ENCODE measurements at regions not wholly inside any gene's neighbourhood (a gene's known extent, or its start where the extent isn't known, plus 50 kb on each side); places are given as distances from the start of the nearest gene placed in this dataset.

GRCh38 chr1:82220754-82221153 is 420.0 kb downstream of the ADGRL2 start:
- no peaks in the 10 kb centered on the region for H3K9me3 ChIP-seq
- no peaks in the 10 kb centered on the region for H3K36me3 ChIP-seq (replicated peaks)
- no peak for DNase-seq (ENCODE audit: low spot score in 2 of 2)
- no peaks in the 10 kb centered on the region for H3K27me3 ChIP-seq (ENCODE audit: low read depth)
- no peak overlapping the region for H3K4me3 ChIP-seq
- in situ Hi-C loops (cut with MboI; ENCODE audit: low sequenced_read_pairs): no loop called here
- H3K4me1 ChIP-seq: peaks cover 8% of the 10 kb centered on the region

GRCh38 chr1:82219841-82220240 is 419.1 kb downstream of the ADGRL2 start:
- no peak overlapping the region for H3K4me3 ChIP-seq
- no peaks in the 10 kb centered on the region for H3K27me3 ChIP-seq (ENCODE audit: low read depth)
- 0 out of 2 replicates have a peak, but pooled peaks cover 5% of the 10 kb centered on the region for H3K4me1 ChIP-seq
- in situ Hi-C loops (cut with MboI; ENCODE audit: low sequenced_read_pairs): no loop called here
- H3K36me3 ChIP-seq (replicated peaks): no peaks in the 10 kb centered on the region
- H3K9me3 ChIP-seq: no peaks in the 10 kb centered on the region
- no peak for DNase-seq (ENCODE audit: low spot score in 2 of 2)

GRCh38 chr1:82218846-82219245 is 418.1 kb downstream of the ADGRL2 start:
- no peaks in the 10 kb centered on the region for H3K9me3 ChIP-seq
- H3K27me3 ChIP-seq (ENCODE audit: low read depth): no peaks in the 10 kb centered on the region
- in situ Hi-C loops (cut with MboI; ENCODE audit: low sequenced_read_pairs): no loop called here
- H3K4me3 ChIP-seq: no peak overlapping the region
- no peak for DNase-seq (ENCODE audit: low spot score in 2 of 2)
- 0 out of 2 replicates have a peak, but pooled peaks cover 5% of the 10 kb centered on the region for H3K4me1 ChIP-seq
- no peaks in the 10 kb centered on the region for H3K36me3 ChIP-seq (replicated peaks)

DNA sequence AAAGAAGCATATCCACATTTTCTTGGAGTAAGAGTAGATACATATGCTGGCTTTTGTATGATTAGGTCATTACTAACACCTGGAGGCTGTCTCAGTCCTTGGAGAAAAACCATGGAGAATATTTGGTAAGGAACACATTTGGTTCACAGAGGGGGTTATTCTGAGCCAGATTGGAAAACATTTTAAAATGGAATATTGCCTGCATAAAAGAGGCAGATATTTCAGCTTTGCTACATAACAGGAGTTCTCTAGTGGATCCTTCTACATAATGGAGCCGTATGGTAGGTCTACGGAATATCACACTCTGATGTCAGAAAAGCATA is 415.1 kb downstream of the ADGRL2 start:
- DNase-seq (ENCODE audit: low spot score in 2 of 2): no peak
- H3K36me3 ChIP-seq (replicated peaks): no peaks in the 10 kb centered on the region
- H3K9me3 ChIP-seq: no peaks in the 10 kb centered on the region
- no peaks in the 10 kb centered on the region for H3K27me3 ChIP-seq (ENCODE audit: low read depth)
- H3K4me3 ChIP-seq: no peak overlapping the region
- in situ Hi-C loops (cut with MboI; ENCODE audit: low sequenced_read_pairs): no loop called here
- 0 out of 2 replicates have a peak, but pooled peaks cover 5% of the 10 kb centered on the region for H3K4me1 ChIP-seq

- no peak overlapping the region for H3K4me3 ChIP-seq
- in situ Hi-C loops (cut with MboI; ENCODE audit: low sequenced_read_pairs): no loop called here
- no peak for DNase-seq (ENCODE audit: low spot score in 2 of 2)
Observed at GRCh38 chr1:82215056-82215852, 414.5 kb downstream of the ADGRL2 start.

GRCh38 chr1:82214606-82215005 is 413.9 kb downstream of the ADGRL2 start:
- no peaks in the 10 kb centered on the region for H3K27me3 ChIP-seq (ENCODE audit: low read depth)
- no peak for DNase-seq (ENCODE audit: low spot score in 2 of 2)
- 0 out of 2 replicates have a peak, but pooled peaks cover 5% of the 10 kb centered on the region for H3K4me1 ChIP-seq
- no peaks in the 10 kb centered on the region for H3K36me3 ChIP-seq (replicated peaks)
- H3K9me3 ChIP-seq: no peaks in the 10 kb centered on the region
- no peak overlapping the region for H3K4me3 ChIP-seq
- in situ Hi-C loops (cut with MboI; ENCODE audit: low sequenced_read_pairs): no loop called here

More at GRCh38 chr1:82215056-82215852, 414.5 kb downstream of the ADGRL2 start:
- Histone ChIP-seq H3K27me3 (ENCODE audit: low read depth) (no peaks in the 10 kb centered on the region), H3K36me3 (replicated peaks) (no peaks in the 10 kb centered on the region), H3K4me1 (0 out of 2 replicates have a peak, but pooled peaks cover 5% of the 10 kb centered on the region), H3K9me3 (no peaks in the 10 kb centered on the region)

DNA sequence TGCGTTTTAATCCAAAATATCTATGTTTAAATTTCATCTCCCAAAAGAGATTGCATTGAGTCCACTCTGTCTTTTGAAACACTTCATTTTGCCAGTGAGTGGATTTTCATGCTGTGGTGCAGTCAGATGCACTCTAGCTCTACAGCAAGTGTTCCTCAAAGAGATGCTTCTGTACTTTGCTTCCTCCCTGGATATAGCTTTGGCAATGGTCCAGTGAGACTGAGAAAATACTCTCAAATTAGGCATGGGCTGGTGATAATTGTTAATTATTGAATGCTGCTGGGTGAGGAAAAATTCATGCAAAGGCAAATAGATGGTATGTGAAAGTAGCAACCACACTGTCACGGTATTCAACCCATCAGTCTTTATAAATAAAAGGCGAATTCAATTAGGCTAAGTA is 396.9 kb downstream of the ADGRL2 start:
- Histone ChIP-seq H3K36me3 (replicated peaks) (no peaks in the 10 kb centered on the region), H3K9me3 (no peaks in the 10 kb centered on the region), H3K27me3 (ENCODE audit: low read depth) (no peaks in the 10 kb centered on the region), H3K4me3 (no peak overlapping the region), H3K4me1 (peaks cover 21% of the 10 kb centered on the region)
- no peak for DNase-seq (ENCODE audit: low spot score in 2 of 2)
- in situ Hi-C loops (cut with MboI; ENCODE audit: low sequenced_read_pairs): no loop called here

GRCh38 chr1:82195245-82195644 is 394.5 kb downstream of the ADGRL2 start:
- no peak overlapping the region for H3K4me3 ChIP-seq
- no peaks in the 10 kb centered on the region for H3K36me3 ChIP-seq (replicated peaks)
- no peak for DNase-seq (ENCODE audit: low spot score in 2 of 2)
- in situ Hi-C loops (cut with MboI; ENCODE audit: low sequenced_read_pairs): no loop called here
- peaks cover 21% of the 10 kb centered on the region for H3K4me1 ChIP-seq
- H3K27me3 ChIP-seq (ENCODE audit: low read depth): no peaks in the 10 kb centered on the region
- H3K9me3 ChIP-seq: no peaks in the 10 kb centered on the region

GRCh38 chr1:82185084-82185483 is 384.4 kb downstream of the ADGRL2 start:
- Histone ChIP-seq H3K4me3 (no peak overlapping the region), H3K9me3 (no peaks in the 10 kb centered on the region), H3K27me3 (ENCODE audit: low read depth) (peaks cover 4% of the 10 kb centered on the region; the same call in 1 of the 2 replicates), H3K36me3 (replicated peaks) (no peaks in the 10 kb centered on the region), H3K4me1 (no peaks in the 10 kb centered on the region)
- in situ Hi-C loops (cut with MboI; ENCODE audit: low sequenced_read_pairs): no loop called here
- no peak for DNase-seq (ENCODE audit: low spot score in 2 of 2)

DNA sequence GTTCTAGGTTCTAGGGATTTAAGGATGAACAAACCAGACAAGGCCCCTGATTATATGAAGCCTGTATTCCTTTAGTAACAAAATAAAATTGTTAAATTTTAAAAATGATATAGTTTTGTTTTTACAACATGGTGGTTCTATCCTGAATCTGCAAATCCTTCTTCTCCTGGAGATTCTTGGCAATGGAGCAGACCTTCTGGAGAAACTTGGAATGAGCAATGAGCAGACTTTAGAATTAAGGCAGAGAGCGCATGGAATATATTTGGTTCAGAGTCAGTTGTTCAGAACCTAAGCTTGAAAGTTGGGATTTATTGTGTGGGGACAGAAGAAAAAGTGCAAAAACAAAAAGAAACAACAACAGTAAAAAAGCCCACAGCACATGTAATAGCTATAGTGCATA is 381.1 kb downstream of the ADGRL2 start:
- Histone ChIP-seq H3K4me3 (no peak overlapping the region), H3K36me3 (replicated peaks) (no peaks in the 10 kb centered on the region), H3K4me1 (no peaks in the 10 kb centered on the region), H3K9me3 (no peaks in the 10 kb centered on the region), H3K27me3 (ENCODE audit: low read depth) (peaks cover 4% of the 10 kb centered on the region; the same call in 1 of the 2 replicates)
- DNase-seq (ENCODE audit: low spot score in 2 of 2): no peak
- in situ Hi-C loops (cut with MboI; ENCODE audit: low sequenced_read_pairs): no loop called here

DNA sequence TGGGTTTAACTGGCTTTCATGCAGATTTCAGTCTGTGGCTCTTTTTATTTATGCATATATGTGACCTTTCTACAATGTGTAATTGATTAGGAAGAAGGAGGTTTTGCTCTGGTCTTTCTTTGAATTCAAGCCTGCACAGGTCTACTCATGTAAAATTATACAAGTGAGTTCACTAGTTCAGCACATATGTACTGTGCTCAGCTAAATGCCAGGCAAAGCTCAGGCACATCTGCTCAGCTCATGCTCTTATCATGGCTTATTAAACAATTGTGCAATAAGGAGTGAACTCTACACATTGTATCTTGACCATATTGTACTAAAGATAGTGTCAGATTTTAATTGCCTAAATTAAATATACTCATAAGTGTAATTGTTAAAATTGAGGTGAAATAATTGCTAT is 378.4 kb downstream of the ADGRL2 start:
- DNase-seq (ENCODE audit: low spot score in 2 of 2): no peak
- in situ Hi-C loops (cut with MboI; ENCODE audit: low sequenced_read_pairs): no loop called here
- no peaks in the 10 kb centered on the region for H3K9me3 ChIP-seq
- H3K4me3 ChIP-seq: no peak overlapping the region
- no peaks in the 10 kb centered on the region for H3K36me3 ChIP-seq (replicated peaks)
- H3K4me1 ChIP-seq: no peaks in the 10 kb centered on the region
- no peaks in the 10 kb centered on the region for H3K27me3 ChIP-seq (ENCODE audit: low read depth)

DNA sequence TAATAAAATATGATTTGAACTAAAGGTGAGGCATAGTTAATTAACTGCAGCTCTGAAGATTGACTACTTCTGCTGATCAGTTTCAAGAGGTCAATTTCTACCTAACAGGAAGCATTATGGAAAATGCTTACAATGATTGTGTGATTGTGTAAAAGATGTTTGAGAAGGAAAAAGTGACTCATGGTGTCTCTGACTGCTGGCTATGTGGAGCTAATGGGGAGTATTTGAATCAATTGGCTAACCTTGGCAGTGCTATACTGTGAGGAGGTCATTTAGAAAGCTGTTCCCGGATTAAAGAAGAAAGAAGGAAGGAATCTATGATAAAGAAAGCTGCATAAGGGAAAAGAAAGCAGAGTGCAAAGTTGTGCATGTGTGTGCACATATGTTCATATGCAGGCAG is 376.5 kb downstream of the ADGRL2 start:
- Histone ChIP-seq H3K36me3 (replicated peaks) (no peaks in the 10 kb centered on the region), H3K9me3 (no peaks in the 10 kb centered on the region), H3K4me3 (no peak overlapping the region), H3K27me3 (ENCODE audit: low read depth) (no peaks in the 10 kb centered on the region), H3K4me1 (no peaks in the 10 kb centered on the region)
- in situ Hi-C loops (cut with MboI; ENCODE audit: low sequenced_read_pairs): no loop called here
- DNase-seq (ENCODE audit: low spot score in 2 of 2): no peak

DNA sequence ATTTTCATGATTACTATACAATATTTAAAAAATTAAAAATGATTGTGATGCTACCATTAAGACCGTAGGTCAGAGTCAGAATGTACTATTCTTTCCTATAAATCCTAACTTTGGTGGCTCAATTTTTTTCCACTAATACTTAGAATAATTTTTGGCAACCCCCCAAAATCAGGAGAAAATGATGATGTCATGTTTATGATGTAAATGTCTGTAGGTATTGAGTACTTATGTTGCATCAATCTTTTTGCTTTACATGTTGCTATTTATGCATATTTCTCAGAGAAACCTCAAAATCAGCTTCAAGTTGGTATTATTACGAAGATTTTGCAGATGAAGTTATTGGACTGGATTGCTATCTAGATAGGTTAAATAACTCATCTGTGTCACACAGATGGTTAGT is 371.2 kb downstream of the ADGRL2 start:
- DNase-seq (ENCODE audit: low spot score in 2 of 2): no peak
- Histone ChIP-seq H3K4me1 (no peaks in the 10 kb centered on the region), H3K9me3 (no peaks in the 10 kb centered on the region), H3K36me3 (replicated peaks) (no peaks in the 10 kb centered on the region), H3K27me3 (ENCODE audit: low read depth) (no peaks in the 10 kb centered on the region), H3K4me3 (no peak overlapping the region)
- in situ Hi-C loops (cut with MboI; ENCODE audit: low sequenced_read_pairs): no loop called here

DNA sequence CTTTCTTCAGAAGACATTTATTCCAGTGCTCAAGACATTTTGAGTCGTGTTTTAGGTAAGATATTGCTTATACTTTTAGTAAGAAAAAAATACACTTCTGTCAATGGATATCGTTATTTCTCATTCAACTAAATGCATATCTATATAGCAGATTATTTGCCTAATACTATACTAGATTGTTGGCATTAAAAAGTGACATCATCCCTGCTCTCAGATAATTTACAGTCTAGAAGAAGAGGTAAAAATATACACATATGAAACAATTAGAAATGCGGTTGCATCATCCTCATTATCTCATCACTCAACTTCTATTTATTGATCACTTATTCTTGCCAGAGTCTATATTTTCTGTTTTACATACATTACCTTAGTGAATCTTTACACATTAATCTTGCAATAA is 367.7 kb downstream of the ADGRL2 start:
- DNase-seq (ENCODE audit: low spot score in 2 of 2): no peak
- in situ Hi-C loops (cut with MboI; ENCODE audit: low sequenced_read_pairs): no loop called here
- Histone ChIP-seq H3K4me3 (no peak overlapping the region), H3K27me3 (ENCODE audit: low read depth) (no peaks in the 10 kb centered on the region), H3K36me3 (replicated peaks) (no peaks in the 10 kb centered on the region), H3K9me3 (no peaks in the 10 kb centered on the region), H3K4me1 (no peaks in the 10 kb centered on the region)

GRCh38 chr1:82165304-82165703 is 364.6 kb downstream of the ADGRL2 start:
- in situ Hi-C loops (cut with MboI; ENCODE audit: low sequenced_read_pairs): no loop called here
- no peak for DNase-seq (ENCODE audit: low spot score in 2 of 2)
- H3K4me1 ChIP-seq: peaks cover 20% of the 10 kb centered on the region
- no peaks in the 10 kb centered on the region for H3K27me3 ChIP-seq (ENCODE audit: low read depth)
- H3K36me3 ChIP-seq (replicated peaks): no peaks in the 10 kb centered on the region
- H3K9me3 ChIP-seq: no peaks in the 10 kb centered on the region
- no peak overlapping the region for H3K4me3 ChIP-seq
